ENCODE measurements at regions not wholly inside any gene's neighbourhood (a gene's known extent, or its start where the extent isn't known, plus 50 kb on each side); places are given as distances from the start of the nearest gene placed in this dataset.

DNA sequence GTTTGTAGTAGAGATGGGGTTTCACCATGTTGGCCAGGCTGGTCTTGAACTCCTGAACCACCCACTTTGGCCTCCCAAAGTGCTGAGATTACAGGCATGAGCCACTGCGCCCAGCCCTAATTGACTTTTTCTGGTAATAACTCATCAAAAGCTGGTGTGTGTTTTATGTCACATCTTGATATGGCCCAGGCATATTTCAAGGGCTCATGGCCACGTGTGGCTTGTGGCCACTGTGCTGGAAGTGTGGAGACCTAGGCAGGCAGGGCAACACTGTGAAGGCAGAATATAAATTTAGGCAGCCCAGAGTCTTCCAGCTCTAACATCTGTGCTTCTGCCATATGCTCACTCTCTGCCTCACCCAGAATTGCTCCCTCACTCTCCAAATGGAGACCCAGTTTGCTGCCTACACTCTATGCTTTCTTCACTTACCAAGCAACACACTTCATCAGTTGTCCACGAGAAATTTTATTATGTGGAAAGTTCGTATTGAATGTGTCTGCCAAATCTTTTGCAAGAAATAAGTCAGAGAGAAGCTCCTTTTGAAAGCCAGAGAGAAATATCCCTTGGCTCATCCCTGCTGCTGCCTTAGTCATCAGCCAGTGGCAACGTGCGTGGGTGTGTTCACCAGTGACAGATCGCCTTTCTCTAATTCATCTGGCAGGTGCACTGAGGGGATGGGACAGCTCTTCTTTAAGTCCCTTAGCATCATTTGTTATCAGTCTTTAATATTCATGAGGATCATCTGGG lies 129.4 kb upstream of the CXCR4 start:
- Histone ChIP-seq H3K27ac (ENCODE audit: low read length) (no peak overlapping the region), H3K36me3 (ENCODE audit: insufficient read depth, low read length) (no peaks in the 10 kb centered on the region)

DNA sequence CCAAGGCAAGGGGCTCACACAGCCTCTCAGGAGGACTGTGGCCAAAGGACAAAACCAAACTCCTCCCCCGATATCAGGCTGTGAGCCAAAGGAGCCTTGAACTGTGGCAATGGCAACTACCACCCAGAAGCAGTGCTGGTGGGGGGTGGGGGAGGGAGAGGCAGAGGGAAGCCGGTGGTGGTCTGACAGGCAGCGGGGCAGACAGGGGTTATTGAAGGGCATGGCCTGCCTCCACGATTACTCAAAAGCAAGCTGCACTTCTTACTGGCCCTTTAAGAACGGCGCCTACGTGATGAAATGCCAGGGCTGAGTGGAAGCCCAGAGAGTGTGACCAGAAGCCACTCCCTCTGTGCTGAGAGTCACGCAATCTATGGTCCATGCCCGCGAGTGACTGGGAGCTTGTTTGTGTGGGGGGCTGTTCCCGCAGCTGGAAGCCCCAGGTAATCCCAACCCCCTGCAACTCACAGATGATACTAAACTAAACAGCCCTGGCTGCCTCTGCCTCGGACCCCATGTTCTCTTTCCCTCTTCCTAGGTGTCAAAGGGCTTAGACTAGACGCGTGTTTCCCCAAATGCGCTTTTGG lies 128.2 kb upstream of the CXCR4 start:
- H3K4me2 ChIP-seq (ENCODE audit: low read length): no peak overlapping the region
- H2AFZ ChIP-seq (ENCODE audit: low read depth, low read length): no peak overlapping the region
- TF ChIP-seq EP300 (conservative IDR thresholded peaks at IDR 0.05; ENCODE audit: poor library complexity, severe bottlenecking) (no peak), TAF1 (IDR thresholded peaks at IDR 0.05; ENCODE audit: low read depth) (no peak), POLR2AphosphoS5 (IDR thresholded peaks at IDR 0.05) (no peak), RAD21 (conservative IDR thresholded peaks at IDR 0.05) (no peak)
- no peak overlapping the region for H3K9ac ChIP-seq (ENCODE audit: low read length)
- no peaks in the 10 kb centered on the region for H3K36me3 ChIP-seq (ENCODE audit: insufficient read depth, low read length)
- H3K27ac ChIP-seq (ENCODE audit: low read length): no peak overlapping the region
- H3K9me2 ChIP-seq (ENCODE audit: insufficient read depth, low read length): no peaks in the 10 kb centered on the region
- H3K4me3 ChIP-seq (ENCODE audit: low read length): no peak overlapping the region
- no peaks in the 10 kb centered on the region for H3F3A ChIP-seq (ENCODE audit: insufficient read depth, low read length, poor library complexity, severe bottlenecking)
- no peaks in the 10 kb centered on the region for H3K79me2 ChIP-seq (replicated peaks; ENCODE audit: insufficient read depth, low read length)
- H4K20me1 ChIP-seq (ENCODE audit: insufficient read depth): no peaks in the 10 kb centered on the region
- H3K27me3 ChIP-seq (ENCODE audit: insufficient read depth, low read depth, low read length): no peaks in the 10 kb centered on the region
- no peaks in the 10 kb centered on the region for H3K9me3 ChIP-seq (ENCODE audit: low read length)

More for the DNA sequence above, 129.4 kb upstream of the CXCR4 start:
- H4K20me1 ChIP-seq (ENCODE audit: insufficient read depth): no peaks in the 10 kb centered on the region
- H3K79me2 ChIP-seq (replicated peaks; ENCODE audit: insufficient read depth, low read length): no peaks in the 10 kb centered on the region
- H3K27me3 ChIP-seq (ENCODE audit: insufficient read depth, low read depth, low read length): no peaks in the 10 kb centered on the region
- no peak overlapping the region for H3K4me2 ChIP-seq (ENCODE audit: low read length)
- H2AFZ ChIP-seq (ENCODE audit: low read depth, low read length): no peak overlapping the region
- no peaks in the 10 kb centered on the region for H3K9me3 ChIP-seq (ENCODE audit: low read length)
- no peak overlapping the region for H3K4me3 ChIP-seq (ENCODE audit: low read length)
- H3F3A ChIP-seq (ENCODE audit: insufficient read depth, low read length, poor library complexity, severe bottlenecking): no peaks in the 10 kb centered on the region
- H3K9me2 ChIP-seq (ENCODE audit: insufficient read depth, low read length): no peaks in the 10 kb centered on the region
- H3K9ac ChIP-seq (ENCODE audit: low read length): no peak overlapping the region
- no peak for TF ChIP-seq EP300 (conservative IDR thresholded peaks at IDR 0.05; ENCODE audit: poor library complexity, severe bottlenecking)
- no peak for TF ChIP-seq POLR2AphosphoS5 (IDR thresholded peaks at IDR 0.05)
- TF ChIP-seq, protein P1, sequence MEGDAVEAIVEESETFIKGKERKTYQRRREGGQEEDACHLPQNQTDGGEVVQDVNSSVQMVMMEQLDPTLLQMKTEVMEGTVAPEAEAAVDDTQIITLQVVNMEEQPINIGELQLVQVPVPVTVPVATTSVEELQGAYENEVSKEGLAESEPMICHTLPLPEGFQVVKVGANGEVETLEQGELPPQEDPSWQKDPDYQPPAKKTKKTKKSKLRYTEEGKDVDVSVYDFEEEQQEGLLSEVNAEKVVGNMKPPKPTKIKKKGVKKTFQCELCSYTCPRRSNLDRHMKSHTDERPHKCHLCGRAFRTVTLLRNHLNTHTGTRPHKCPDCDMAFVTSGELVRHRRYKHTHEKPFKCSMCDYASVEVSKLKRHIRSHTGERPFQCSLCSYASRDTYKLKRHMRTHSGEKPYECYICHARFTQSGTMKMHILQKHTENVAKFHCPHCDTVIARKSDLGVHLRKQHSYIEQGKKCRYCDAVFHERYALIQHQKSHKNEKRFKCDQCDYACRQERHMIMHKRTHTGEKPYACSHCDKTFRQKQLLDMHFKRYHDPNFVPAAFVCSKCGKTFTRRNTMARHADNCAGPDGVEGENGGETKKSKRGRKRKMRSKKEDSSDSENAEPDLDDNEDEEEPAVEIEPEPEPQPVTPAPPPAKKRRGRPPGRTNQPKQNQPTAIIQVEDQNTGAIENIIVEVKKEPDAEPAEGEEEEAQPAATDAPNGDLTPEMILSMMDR (IDR thresholded peaks at IDR 0.05; ENCODE audit: poor library complexity, severe bottlenecking): no peak
- TF ChIP-seq, protein P2, sequence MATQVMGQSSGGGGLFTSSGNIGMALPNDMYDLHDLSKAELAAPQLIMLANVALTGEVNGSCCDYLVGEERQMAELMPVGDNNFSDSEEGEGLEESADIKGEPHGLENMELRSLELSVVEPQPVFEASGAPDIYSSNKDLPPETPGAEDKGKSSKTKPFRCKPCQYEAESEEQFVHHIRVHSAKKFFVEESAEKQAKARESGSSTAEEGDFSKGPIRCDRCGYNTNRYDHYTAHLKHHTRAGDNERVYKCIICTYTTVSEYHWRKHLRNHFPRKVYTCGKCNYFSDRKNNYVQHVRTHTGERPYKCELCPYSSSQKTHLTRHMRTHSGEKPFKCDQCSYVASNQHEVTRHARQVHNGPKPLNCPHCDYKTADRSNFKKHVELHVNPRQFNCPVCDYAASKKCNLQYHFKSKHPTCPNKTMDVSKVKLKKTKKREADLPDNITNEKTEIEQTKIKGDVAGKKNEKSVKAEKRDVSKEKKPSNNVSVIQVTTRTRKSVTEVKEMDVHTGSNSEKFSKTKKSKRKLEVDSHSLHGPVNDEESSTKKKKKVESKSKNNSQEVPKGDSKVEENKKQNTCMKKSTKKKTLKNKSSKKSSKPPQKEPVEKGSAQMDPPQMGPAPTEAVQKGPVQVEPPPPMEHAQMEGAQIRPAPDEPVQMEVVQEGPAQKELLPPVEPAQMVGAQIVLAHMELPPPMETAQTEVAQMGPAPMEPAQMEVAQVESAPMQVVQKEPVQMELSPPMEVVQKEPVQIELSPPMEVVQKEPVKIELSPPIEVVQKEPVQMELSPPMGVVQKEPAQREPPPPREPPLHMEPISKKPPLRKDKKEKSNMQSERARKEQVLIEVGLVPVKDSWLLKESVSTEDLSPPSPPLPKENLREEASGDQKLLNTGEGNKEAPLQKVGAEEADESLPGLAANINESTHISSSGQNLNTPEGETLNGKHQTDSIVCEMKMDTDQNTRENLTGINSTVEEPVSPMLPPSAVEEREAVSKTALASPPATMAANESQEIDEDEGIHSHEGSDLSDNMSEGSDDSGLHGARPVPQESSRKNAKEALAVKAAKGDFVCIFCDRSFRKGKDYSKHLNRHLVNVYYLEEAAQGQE (IDR thresholded peaks at IDR 0.05; ENCODE audit: borderline replicate concordance): no peak
- TF ChIP-seq MXI1 (conservative IDR thresholded peaks at IDR 0.05; ENCODE audit: poor library complexity, severe bottlenecking): no peak
- TF ChIP-seq RAD21 (conservative IDR thresholded peaks at IDR 0.05): no peak
- no peak for TF ChIP-seq EZH2 (IDR thresholded peaks at IDR 0.05; ENCODE audit: borderline replicate concordance, insufficient read depth, low read length, poor library complexity, severe bottlenecking)

All from neural cell (in vitro differentiated cells).